Testis (tissue), 2 donors: ENCODE measurements at regions not wholly inside any gene's neighbourhood (a gene's known extent, or its start where the extent isn't known, plus 50 kb on each side); places are given as distances from the start of the nearest gene placed in this dataset.

ENCODE experiments used
- DNase-seq: peaks from one replicate; pipeline ENCODE4 v3.0.0-alpha.2; 2019
- H3K27ac ChIP-seq, 2 donors: fragments of 200-600 bp; sonication (generic); one replicate each; pipeline ENCODE4 v1.5.1; 2019
- H3K27me3 ChIP-seq: fragments of 200-600 bp; sonication (generic); one replicate; pipeline ENCODE4 v1.5.1; 2019
- H3K36me3 ChIP-seq: fragments of 200-600 bp; sonication (generic); one replicate; pipeline ENCODE4 v1.5.1; 2017; ENCODE audit warnings: low read depth; ENCODE audit errors: missing control alignments
- H3K4me1 ChIP-seq: fragments of 200-600 bp; sonication (generic); one replicate; pipeline ENCODE4 v1.5.1; 2019
- H3K4me3 ChIP-seq, 2 donors: fragments of 200-600 bp; sonication (generic); one replicate each; pipeline ENCODE4 v1.5.1; 2017 to 2019
- H3K9me3 ChIP-seq: fragments of 200-600 bp; sonication (generic); one replicate; pipeline ENCODE4 v1.5.1; 2017
- POLR2A ChIP-seq: fragments of 450-650 bp; IDR thresholded peaks from one replicate; pipeline ENCODE4 v1.6.1; 2017; ENCODE audit warnings: antibody characterized with exemption, mild to moderate bottlenecking, moderate library complexity
- WGBS, 2 donors: methylation state at CpG; one replicate each; pipeline ENCODE4 v1.1.5; 2018; 5-methylcytosine and 5-hydroxymethylcytosine counted together
- intact Hi-C: fragments of 100-400 bp; cut with DNase I; formaldehyde crosslinking; loops from one replicate; pipeline ENCODE4 v1.15.1; 2023; ENCODE audit warnings: low total_unique reads
- TF ChIP-seq, protein P1 (sequence below), 3 experiments: fragments of 450-650 bp in 2 of 3; fragments of 200-600 bp in 1 of 3; sonication (generic) in 1 of 3; IDR thresholded peaks; one replicate each; pipeline ENCODE4 v1.5.1; 2016 to 2019; ENCODE audit warnings: antibody characterized with exemption in 3 of 3, mild to moderate bottlenecking in 2 of 3, moderate library complexity in 1 of 3

- no peaks in the 10 kb centered on the region for H3K27me3 ChIP-seq
- TF ChIP-seq, protein P1, sequence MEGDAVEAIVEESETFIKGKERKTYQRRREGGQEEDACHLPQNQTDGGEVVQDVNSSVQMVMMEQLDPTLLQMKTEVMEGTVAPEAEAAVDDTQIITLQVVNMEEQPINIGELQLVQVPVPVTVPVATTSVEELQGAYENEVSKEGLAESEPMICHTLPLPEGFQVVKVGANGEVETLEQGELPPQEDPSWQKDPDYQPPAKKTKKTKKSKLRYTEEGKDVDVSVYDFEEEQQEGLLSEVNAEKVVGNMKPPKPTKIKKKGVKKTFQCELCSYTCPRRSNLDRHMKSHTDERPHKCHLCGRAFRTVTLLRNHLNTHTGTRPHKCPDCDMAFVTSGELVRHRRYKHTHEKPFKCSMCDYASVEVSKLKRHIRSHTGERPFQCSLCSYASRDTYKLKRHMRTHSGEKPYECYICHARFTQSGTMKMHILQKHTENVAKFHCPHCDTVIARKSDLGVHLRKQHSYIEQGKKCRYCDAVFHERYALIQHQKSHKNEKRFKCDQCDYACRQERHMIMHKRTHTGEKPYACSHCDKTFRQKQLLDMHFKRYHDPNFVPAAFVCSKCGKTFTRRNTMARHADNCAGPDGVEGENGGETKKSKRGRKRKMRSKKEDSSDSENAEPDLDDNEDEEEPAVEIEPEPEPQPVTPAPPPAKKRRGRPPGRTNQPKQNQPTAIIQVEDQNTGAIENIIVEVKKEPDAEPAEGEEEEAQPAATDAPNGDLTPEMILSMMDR (IDR thresholded peaks at IDR 0.05) = no peak
- TF ChIP-seq POLR2A = no peak
- H3K4me1 ChIP-seq = no peaks in the 10 kb centered on the region
- no peaks in the 10 kb centered on the region for H3K9me3 ChIP-seq
- intact Hi-C loops = no loop called here
- no peak for DNase-seq
- H3K4me3 ChIP-seq = no peak overlapping the region
- H3K36me3 ChIP-seq = no peaks in the 10 kb centered on the region
- no peak overlapping the region for H3K27ac ChIP-seq
Observed at GRCh38 chr3:99167071-99167470, 265.6 kb upstream of the DCBLD2 start.

DNA sequence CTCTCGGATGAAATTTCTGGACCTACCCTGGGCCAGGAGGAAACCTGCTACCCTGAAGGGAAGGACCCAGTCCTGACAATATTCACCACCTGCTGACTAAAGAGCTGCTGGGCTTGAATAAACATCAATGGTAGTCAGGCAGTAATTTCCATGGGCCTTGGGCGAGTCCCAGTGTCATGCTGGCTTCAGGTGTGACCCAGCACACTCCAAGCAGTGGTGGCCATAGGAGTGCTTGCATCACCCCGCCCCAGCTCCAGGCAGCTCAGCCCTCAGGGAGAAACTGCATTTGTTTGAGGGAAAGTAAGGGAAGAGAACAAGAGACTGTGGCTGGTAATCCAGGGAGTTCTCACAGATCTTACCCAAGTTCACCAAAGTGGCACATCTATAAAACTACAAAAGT is 261.8 kb upstream of the DCBLD2 start:
- Histone ChIP-seq H3K27ac (no peak overlapping the region), H3K36me3 (no peaks in the 10 kb centered on the region), H3K27me3 (no peaks in the 10 kb centered on the region), H3K9me3 (no peaks in the 10 kb centered on the region), H3K4me1 (no peaks in the 10 kb centered on the region), H3K4me3 (no peak overlapping the region)
- intact Hi-C loops = no loop called here
- 77 to 89% methylated on average over 2 to 3 of the region's 3 CpGs for WGBS, 2 donors
- DNase-seq = no peak
- TF ChIP-seq, protein P1 (IDR thresholded peaks at IDR 0.05) = no peak
- no peak for TF ChIP-seq POLR2A

DNA sequence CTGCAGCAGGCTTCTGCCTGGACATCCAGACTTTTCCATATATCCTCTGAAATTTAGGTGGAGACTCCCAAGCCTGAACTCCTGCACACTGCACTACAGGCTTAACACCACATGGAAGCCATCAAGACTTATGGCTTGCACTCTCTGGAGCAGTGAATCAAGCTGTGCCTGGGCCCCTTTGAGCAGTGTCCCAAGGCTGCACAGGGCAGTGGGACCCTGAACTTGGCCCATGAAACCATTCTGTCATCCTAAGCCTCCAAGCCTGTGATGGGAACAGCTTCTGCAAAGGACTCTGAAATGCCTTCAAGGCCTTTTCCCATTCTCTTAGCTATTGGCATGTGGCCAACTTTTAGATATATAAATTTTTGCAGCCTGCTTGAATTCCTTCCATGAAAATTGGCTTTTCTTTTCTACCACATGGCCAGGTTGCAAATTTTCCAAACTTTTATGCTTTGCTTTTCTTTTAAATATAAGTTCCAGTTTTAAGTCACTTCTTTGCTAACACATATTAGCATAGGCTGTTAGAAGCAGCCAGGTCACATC is 257.8 kb upstream of the DCBLD2 start:
- H3K4me1 ChIP-seq = no peaks in the 10 kb centered on the region
- no peak for TF ChIP-seq POLR2A
- TF ChIP-seq, protein P1 (IDR thresholded peaks at IDR 0.05) = no peak
- intact Hi-C loops = no loop called here

DNA sequence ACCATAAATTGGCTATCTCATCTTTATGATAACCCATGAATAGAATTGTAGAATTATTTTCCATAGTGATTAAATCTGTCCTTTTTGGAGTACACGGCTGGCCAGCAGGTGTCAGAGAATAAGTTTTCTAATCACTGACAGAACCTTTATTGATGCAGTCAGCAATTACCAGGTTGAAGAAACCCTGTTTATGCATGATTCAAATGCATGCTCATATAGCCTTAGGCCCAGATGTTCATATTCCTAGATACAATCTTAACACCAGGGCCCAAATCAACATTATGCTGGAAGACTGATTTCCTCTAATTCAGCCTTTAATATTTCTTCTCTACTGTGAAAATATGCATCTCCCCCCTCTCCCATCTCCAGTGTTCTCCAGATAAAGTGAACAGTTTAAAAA is 243.5 kb upstream of the DCBLD2 start:
- Histone ChIP-seq H3K27ac (no peak overlapping the region), H3K27me3 (no peaks in the 10 kb centered on the region), H3K36me3 (no peaks in the 10 kb centered on the region), H3K9me3 (no peaks in the 10 kb centered on the region), H3K4me1 (no peaks in the 10 kb centered on the region), H3K4me3 (no peak overlapping the region)
- WGBS, 2 donors = 73 to 89% methylated on average over 1 of the region's 1 CpG
- no peak for DNase-seq
- intact Hi-C loops = no loop called here
- TF ChIP-seq POLR2A = no peak
- TF ChIP-seq, protein P1 (IDR thresholded peaks at IDR 0.05) = no peak

More for the DNA sequence above, 257.8 kb upstream of the DCBLD2 start:
- Histone ChIP-seq H3K27me3 (no peaks in the 10 kb centered on the region), H3K4me3 (no peak overlapping the region), H3K9me3 (no peaks in the 10 kb centered on the region), H3K36me3 (no peaks in the 10 kb centered on the region), H3K27ac (no peak overlapping the region)
- no peak for DNase-seq

DNA sequence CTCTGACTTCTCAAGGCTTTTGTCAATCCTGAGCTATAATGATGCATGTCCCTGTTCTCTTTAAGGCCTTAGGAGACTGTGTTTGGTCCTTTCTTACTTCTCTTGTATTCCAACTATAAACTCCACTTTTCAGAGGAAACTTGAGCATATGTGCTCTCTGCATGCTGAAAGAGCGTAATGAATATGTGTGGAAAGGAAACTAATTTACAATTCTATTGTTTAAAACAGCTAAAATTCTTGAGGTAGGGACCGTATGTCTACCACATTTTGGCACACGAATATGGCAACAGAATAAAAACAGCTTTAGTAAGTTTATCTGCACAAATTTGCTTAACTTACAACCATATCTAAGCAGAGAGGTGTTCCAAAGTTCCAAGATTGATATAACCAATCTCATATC is 242.0 kb upstream of the DCBLD2 start:
- Histone ChIP-seq H3K4me3 (no peak overlapping the region), H3K4me1 (no peaks in the 10 kb centered on the region), H3K27ac (no peak overlapping the region), H3K27me3 (no peaks in the 10 kb centered on the region), H3K9me3 (no peaks in the 10 kb centered on the region), H3K36me3 (no peaks in the 10 kb centered on the region)
- no peak for DNase-seq
- intact Hi-C loops = no loop called here
- WGBS, 2 donors = 63% methylated on average over 3 of the region's 3 CpGs
- TF ChIP-seq, protein P1 (IDR thresholded peaks at IDR 0.05) = no peak
- no peak for TF ChIP-seq POLR2A
